B cell (primary cell): ENCODE measurements at regions not wholly inside any gene's neighbourhood (a gene's known extent, or its start where the extent isn't known, plus 50 kb on each side); places are given as distances from the start of the nearest gene placed in this dataset.

ENCODE experiments used
- ATAC-seq: fragments of 200-7000 bp; cut with Tn5 transposase; one replicate; pipeline ENCODE4 v1.10.0; 2021; ENCODE audit warnings: low read depth, mild to moderate bottlenecking, moderate number of reproducible peaks, moderate library complexity
- CTCF ChIA-PET: fragments of 350-600 bp; sonication (Branson Sonifier 250); formaldehyde crosslinking; loops from one replicate; lab custom pipeline; 2021; ENCODE audit warnings: antibody characterized with exemption, inconsistent platforms; lab: Charles Lee
- POLR2A ChIA-PET: fragments of 350-600 bp; sonication (Branson Sonifier 250); formaldehyde crosslinking; loops from one replicate; lab custom pipeline; 2021; ENCODE audit warnings: antibody characterized with exemption; lab: Charles Lee
- DNase-seq: peaks from one replicate; pipeline ENCODE4 v3.0.0; 2013
- H2AFZ ChIP-seq: 2 replicates; pipeline ENCODE4 v1.6.1; 2012; ENCODE audit warnings: mild to moderate bottlenecking, low read depth, low read length; ENCODE audit not compliant: insufficient read depth, poor library complexity, severe bottlenecking
- H3K27ac ChIP-seq, 2 donors: 1 replicate in 1 of 2; 2 replicates in 1 of 2; pipeline ENCODE4 v1.5.1; 2012 to 2013; ENCODE audit warnings: low read length in 2 of 2, mild to moderate bottlenecking in 2 of 2, moderate library complexity in 1 of 2
- H3K27me3 ChIP-seq, 4 experiments: fragments of 200-600 bp in 1 of 4; sonication (generic) in 1 of 4; replicated peaks in 1 of 4; 1 replicate in 2 of 4; 2 replicates in 2 of 4; pipeline versions ENCODE4 v1.6.1 to v1.7.0; 2013 to 2016; ENCODE audit warnings: low read length in 3 of 4, mild to moderate bottlenecking in 2 of 4, mixed read lengths in 1 of 4, moderate library complexity in 1 of 4; ENCODE audit not compliant: insufficient read depth in 4 of 4, control insufficient read depth in 3 of 4; ENCODE audit errors: control extremely low read depth in 1 of 4
- H3K36me3 ChIP-seq, 2 experiments: replicated peaks in 1 of 2; 1 replicate in 1 of 2; 2 replicates in 1 of 2; pipeline versions ENCODE4 v1.6.1 to v1.7.1; 2013; ENCODE audit warnings: low read length in 1 of 2; ENCODE audit not compliant: insufficient read depth in 2 of 2, control insufficient read depth in 1 of 2; ENCODE audit errors: control extremely low read depth in 1 of 2, extremely low read depth in 1 of 2
- H3K4me1 ChIP-seq, 2 donors: fragments of 200-600 bp in 1 of 2; sonication (generic) in 1 of 2; 1 replicate in 1 of 2; 2 replicates in 1 of 2; pipeline versions ENCODE4 v1.5.1 to v1.6.1; 2013 to 2017; ENCODE audit warnings: low read length in 2 of 2; ENCODE audit not compliant: control insufficient read depth in 2 of 2, insufficient read depth in 2 of 2
- H3K4me2 ChIP-seq: replicated peaks from 2 replicates; pipeline ENCODE3; 2012; ENCODE audit warnings: mild to moderate bottlenecking, low read depth, low read length; ENCODE audit not compliant: poor library complexity, severe bottlenecking
- H3K4me3 ChIP-seq, 5 experiments: fragments of 200-600 bp in 1 of 5; sonication (generic) in 1 of 5; 1 replicate in 3 of 5; 2 replicates in 2 of 5; pipeline versions ENCODE4 v1.5.1 to v1.7.0; 2011 to 2016; ENCODE audit warnings: low read length in 4 of 5, mild to moderate bottlenecking in 4 of 5, low read depth in 2 of 5, control low read depth in 1 of 5, moderate library complexity in 1 of 5; ENCODE audit not compliant: insufficient read depth in 1 of 5; ENCODE audit errors: control extremely low read depth in 1 of 5, extremely low read depth in 1 of 5
- H3K79me2 ChIP-seq: fragments of 200-600 bp; sonication (generic); one replicate; pipeline ENCODE4 v1.6.0; 2016; ENCODE audit warnings: low read length; ENCODE audit not compliant: control insufficient read depth, insufficient read depth
- H3K9ac ChIP-seq: fragments of 200-600 bp; sonication (generic); 2 replicates; pipeline ENCODE4 v1.6.1; 2017; ENCODE audit warnings: mild to moderate bottlenecking, low read length, moderate library complexity
- H3K9me3 ChIP-seq, 3 donors: one replicate each; pipeline versions ENCODE4 v1.6.1 to v1.7.1; 2013; ENCODE audit warnings: low read length in 2 of 3; ENCODE audit not compliant: control insufficient read depth in 2 of 3, insufficient read depth in 1 of 3; ENCODE audit errors: control extremely low read depth in 1 of 3
- H4K20me1 ChIP-seq: 2 replicates; pipeline ENCODE4 v1.6.0; 2012; ENCODE audit warnings: mild to moderate bottlenecking, low read length; ENCODE audit not compliant: insufficient read depth, control insufficient read depth, poor library complexity, severe bottlenecking
- H3K27ac Mint-ChIP-seq: one replicate; pipeline ENCODE4 v1.8.0; 2021; ENCODE audit warnings: mixed read lengths
- H3K27me3 Mint-ChIP-seq: one replicate; pipeline ENCODE4 v1.8.0; 2021; ENCODE audit warnings: mixed read lengths
- H3K4me1 Mint-ChIP-seq: one replicate; pipeline ENCODE4 v1.8.0; 2021; ENCODE audit warnings: mixed read lengths
- H3K4me3 Mint-ChIP-seq: one replicate; pipeline ENCODE4 v1.8.0; 2021; ENCODE audit warnings: mixed read lengths
- H3K9me3 Mint-ChIP-seq: one replicate; pipeline ENCODE4 v1.8.0; 2022; ENCODE audit warnings: mixed read lengths; ENCODE audit not compliant: insufficient read depth
- CTCF ChIP-seq: fragments of 200-600 bp; IDR thresholded peaks from one replicate; pipeline ENCODE4 v1.8.0; 2022; ENCODE audit warnings: antibody characterized with exemption, mild to moderate bottlenecking
- EZH2 ChIP-seq: IDR thresholded peaks from 2 replicates; pipeline ENCODE4 v1.6.1; 2012; ENCODE audit warnings: borderline replicate concordance, low read depth, mild to moderate bottlenecking, moderate library complexity, low read length; ENCODE audit not compliant: insufficient read depth, poor library complexity, severe bottlenecking
- WGBS: methylation state at CpG from one replicate; pipeline ENCODE4 v1.1.5; 2013; ENCODE audit warnings: missing lambda C conversion rate; ENCODE audit not compliant: insufficient coverage; 5-methylcytosine and 5-hydroxymethylcytosine counted together
- intact Hi-C: fragments of 100-400 bp; cut with micrococcal nuclease; formaldehyde crosslinking; loops from one replicate; pipeline ENCODE4 v1.10.0; 2022

- no peaks in the 10 kb centered on the region for H3K4me1 ChIP-seq
- no peak overlapping the region for H3K27ac Mint-ChIP-seq
- DNase-seq (no peak), ATAC-seq (no peak)
- H3K4me1 Mint-ChIP-seq: no peaks in the 10 kb centered on the region
- H2AFZ ChIP-seq: no peak overlapping the region
- no peaks in the 10 kb centered on the region for H3K9me3 Mint-ChIP-seq
- ChIA-PET POLR2A (no interaction called here), CTCF (no interaction called here)
- no peaks in the 10 kb centered on the region for H4K20me1 ChIP-seq
- no peak overlapping the region for H3K4me3 Mint-ChIP-seq
- no peak overlapping the region for H3K4me2 ChIP-seq
- no peak overlapping the region for H3K9ac ChIP-seq
- no peak overlapping the region for H3K27ac ChIP-seq
- 85% methylated on average over 4 of the region's 4 CpGs for WGBS
- H3K27me3 ChIP-seq: no peaks in the 10 kb centered on the region
- H3K36me3 ChIP-seq: no peaks in the 10 kb centered on the region
- TF ChIP-seq CTCF: no peak
- TF ChIP-seq EZH2: no peak
- peaks cover 9% of the 10 kb centered on the region for H3K27me3 Mint-ChIP-seq
- intact Hi-C loops: no loop called here
- H3K4me3 ChIP-seq: no peak overlapping the region
- H3K79me2 ChIP-seq: no peaks in the 10 kb centered on the region
- H3K9me3 ChIP-seq: no peaks in the 10 kb centered on the region
These were observed 223.6 kb downstream of the GATA3 start for GRCh38 chr10:8278099-8278498.

GRCh38 chr10:8279598-8279997 lies 225.1 kb downstream of the GATA3 start:
- H3K27me3 ChIP-seq: no peaks in the 10 kb centered on the region
- 100% methylated on average over 2 of the region's 2 CpGs for WGBS
- no peak overlapping the region for H3K4me3 Mint-ChIP-seq
- H3K9ac ChIP-seq: no peak overlapping the region
- H3K27ac Mint-ChIP-seq: no peak overlapping the region
- no peak overlapping the region for H2AFZ ChIP-seq
- ChIA-PET POLR2A (no interaction called here), CTCF (no interaction called here)
- no peaks in the 10 kb centered on the region for H3K4me1 ChIP-seq
- no peaks in the 10 kb centered on the region for H3K9me3 Mint-ChIP-seq
- peaks cover 8% of the 10 kb centered on the region for H3K27me3 Mint-ChIP-seq
- H3K4me3 ChIP-seq: no peak overlapping the region
- no peaks in the 10 kb centered on the region for H3K9me3 ChIP-seq
- H4K20me1 ChIP-seq: no peaks in the 10 kb centered on the region
- no peak for TF ChIP-seq CTCF
- no peak for TF ChIP-seq EZH2
- H3K36me3 ChIP-seq: no peaks in the 10 kb centered on the region
- ATAC-seq (no peak), DNase-seq (no peak)
- no peaks in the 10 kb centered on the region for H3K4me1 Mint-ChIP-seq
- H3K4me2 ChIP-seq: no peak overlapping the region
- intact Hi-C loops: no loop called here
- no peaks in the 10 kb centered on the region for H3K79me2 ChIP-seq
- no peak overlapping the region for H3K27ac ChIP-seq
